Skin of body (tissue), 1 donor: ENCODE measurements at regions not wholly inside any gene's neighbourhood (a gene's known extent, or its start where the extent isn't known, plus 50 kb on each side); places are given as distances from the start of the nearest gene placed in this dataset.

Experiments
- DNase-seq: peaks from one replicate; lab custom pipeline; 2025; lab: John Stamatoyannopoulos, UW

- DNase-seq = no peak
Measured at GRCh38 chr1:224565186-224565585, 50.9 kb upstream of the CNIH3 start.

DNA sequence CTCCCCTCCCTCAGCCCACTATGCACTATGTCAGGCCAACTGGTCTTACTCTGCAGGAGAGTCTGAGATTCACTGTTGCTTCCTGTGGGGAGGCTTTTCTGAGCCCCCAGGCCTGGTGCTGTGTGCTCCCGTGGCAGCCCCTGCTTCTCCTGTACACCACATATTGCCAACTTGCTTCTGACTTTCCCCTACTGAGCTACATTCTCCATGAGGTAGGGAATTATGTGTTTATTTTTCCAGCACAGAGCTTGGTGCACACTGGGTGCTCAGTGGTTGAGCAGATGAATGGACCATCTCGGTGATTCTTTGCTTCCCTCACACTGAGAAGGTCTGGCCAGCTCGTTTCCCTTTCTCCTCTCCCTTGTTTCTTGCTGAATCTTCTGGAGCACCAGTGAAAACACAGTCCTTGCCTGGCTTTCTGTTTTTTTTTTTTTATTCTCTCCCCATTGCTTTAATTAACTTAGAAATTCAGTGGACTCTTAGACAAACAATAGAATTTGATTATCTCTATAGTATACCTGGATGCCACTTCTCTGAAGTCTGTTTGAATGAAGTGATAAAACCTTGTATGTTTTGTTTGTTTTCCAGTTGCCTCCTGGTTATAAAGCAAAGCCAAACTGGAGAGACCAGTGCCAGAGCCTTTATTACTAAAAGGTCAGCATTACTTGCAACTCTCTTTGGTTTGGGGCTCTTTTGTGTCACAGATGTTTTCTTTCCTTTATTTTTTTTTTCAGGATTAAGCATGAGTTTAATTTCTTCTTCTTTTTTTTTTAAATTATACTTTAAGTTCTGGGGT lies 50.3 kb upstream of the CNIH3 start:
- DNase-seq = no peak
